GM18520 (cell line): ENCODE measurements at regions not wholly inside any gene's neighbourhood (a gene's known extent, or its start where the extent isn't known, plus 50 kb on each side); places are given as distances from the start of the nearest gene placed in this dataset.

Experiments used
- ATAC-seq: cut with Tn5 transposase; IDR thresholded peaks from one replicate; pipeline ENCODE4 v1.9.1; 2021; ENCODE audit not compliant: unreplicated experiment

- no peak for ATAC-seq
Measured at GRCh38 chr4:161133586-161134276, 1030.1 kb downstream of the FSTL5 start.

- peak; percentile 99 for ATAC-seq
Measured at GRCh38 chr4:161132715-161133425, 1030.9 kb downstream of the FSTL5 start.

- no peak for ATAC-seq
Measured at GRCh38 chr4:161121451-161121850, 1042.3 kb downstream of the FSTL5 start.

GRCh38 chr4:161101881-161102280, 1061.9 kb downstream of the FSTL5 start:
- no peak for ATAC-seq

- ATAC-seq: no peak
Measured at GRCh38 chr4:161097821-161098220, 1066.0 kb downstream of the FSTL5 start.

- no peak for ATAC-seq
Measured at GRCh38 chr4:161061046-161061445, 1102.8 kb downstream of the FSTL5 start.
